Stimulated activated CD8-positive, alpha-beta memory T cell treated with anti-CD3 and anti-CD28 coated beads, Interleukin-2, amount 100 ng/mL, for 1 hour (primary cell): ENCODE measurements at regions not wholly inside any gene's neighbourhood (a gene's known extent, or its start where the extent isn't known, plus 50 kb on each side); places are given as distances from the start of the nearest gene placed in this dataset.

ENCODE experiments used
- DNase-seq, 2 donors: peaks; one replicate each; pipeline ENCODE4 v3.0.0-alpha.2; 2020; ENCODE audit warnings: low read depth in 2 of 2

DNA sequence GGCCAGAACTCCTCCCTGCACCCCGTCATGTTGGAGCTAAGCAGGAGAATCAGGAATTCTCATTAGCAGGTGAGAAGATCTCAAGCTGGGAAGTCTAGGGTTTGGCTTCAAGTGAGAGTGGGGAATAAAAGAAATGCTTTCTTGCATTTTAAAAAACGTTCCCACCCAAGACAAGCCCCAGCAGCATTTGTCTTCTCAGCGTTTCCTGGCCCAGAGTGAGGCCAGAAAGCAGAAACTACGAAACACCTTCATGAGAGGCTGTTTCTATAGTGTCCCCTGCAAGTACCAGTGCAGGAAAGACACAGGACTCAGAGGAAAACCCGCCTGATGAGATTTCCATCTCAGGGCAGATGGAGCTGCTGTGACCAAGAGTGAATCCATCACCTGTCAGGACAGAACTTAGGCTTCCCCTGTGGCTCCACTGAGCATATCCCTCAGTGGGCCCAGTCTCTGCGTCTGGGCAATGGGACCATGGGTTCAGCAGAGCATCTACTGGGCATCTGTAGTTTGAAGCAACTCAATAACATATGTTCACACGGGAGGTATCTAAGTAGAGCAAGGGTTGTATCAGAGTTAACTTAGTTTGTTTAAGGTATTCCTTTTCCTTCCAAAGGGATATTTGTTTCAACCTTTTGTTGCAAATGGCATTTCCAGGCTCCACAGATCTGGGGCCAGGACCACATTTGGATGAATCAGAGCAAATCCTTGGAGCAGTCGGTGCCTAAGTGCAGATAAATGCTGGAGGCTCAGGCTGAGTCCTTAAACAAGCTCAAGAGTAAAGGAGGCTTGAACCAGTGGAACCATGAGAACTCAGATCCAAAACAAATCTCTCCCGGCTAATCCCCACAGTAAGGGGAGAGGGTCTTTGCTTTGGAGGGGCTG, 548.3 kb downstream of the MIAT start:
- DNase-seq, result no peak

DNA sequence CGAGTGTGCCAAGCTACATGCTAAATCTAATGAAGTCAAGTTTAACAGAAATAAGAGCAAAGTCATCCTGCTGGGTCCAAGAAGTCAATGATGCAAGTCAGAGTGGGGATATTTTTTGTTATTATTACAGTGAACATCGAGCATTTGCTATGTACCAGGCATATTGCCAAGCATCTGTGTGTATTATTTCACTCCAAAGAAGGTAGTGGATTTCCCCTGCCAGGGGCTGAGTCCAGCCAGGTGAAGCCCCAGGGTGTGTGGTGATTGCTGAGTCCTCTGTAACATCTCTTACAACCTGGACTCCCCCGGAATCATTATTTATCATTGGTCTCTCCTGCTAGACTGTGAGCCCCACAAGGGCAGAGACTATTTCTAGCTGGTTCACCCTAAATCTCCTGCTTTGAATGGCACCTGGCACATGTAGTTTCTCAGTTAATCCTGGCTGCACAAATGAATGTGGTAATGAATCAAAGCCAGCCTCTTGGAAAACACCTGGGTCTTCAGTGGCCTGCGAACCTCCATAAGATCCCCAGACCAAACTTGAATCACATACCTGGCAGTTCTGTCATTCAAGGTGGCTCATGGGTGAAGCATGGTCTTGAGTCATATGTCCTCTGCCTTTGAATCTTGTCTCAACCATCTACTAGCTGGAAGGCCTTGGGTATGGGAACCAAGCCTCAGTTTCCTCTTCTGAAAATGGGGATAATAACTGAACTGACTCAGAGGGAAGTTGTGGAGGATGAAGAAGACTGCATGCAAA, 549.2 kb downstream of the MIAT start:
- DNase-seq, result no peak

DNA sequence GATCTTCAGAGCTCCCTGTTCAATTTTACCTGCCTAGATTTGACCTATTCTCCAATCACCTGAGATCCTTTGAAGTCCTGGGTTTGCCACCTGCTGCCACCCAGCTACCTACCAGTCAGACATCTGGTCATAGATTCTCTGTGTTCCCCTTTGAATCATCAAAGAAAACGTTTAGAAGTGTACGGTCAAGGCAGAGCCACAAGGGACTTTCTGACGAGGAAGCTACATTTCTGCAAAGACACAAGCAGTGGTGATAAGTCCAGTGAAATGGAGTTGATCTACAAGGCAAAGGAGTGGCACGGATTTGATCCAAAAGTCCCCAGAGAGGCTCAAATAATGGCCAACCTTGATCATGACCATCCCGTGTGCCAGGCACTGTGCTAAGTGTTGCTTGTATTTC, 549.9 kb downstream of the MIAT start:
- no peak for DNase-seq

DNA sequence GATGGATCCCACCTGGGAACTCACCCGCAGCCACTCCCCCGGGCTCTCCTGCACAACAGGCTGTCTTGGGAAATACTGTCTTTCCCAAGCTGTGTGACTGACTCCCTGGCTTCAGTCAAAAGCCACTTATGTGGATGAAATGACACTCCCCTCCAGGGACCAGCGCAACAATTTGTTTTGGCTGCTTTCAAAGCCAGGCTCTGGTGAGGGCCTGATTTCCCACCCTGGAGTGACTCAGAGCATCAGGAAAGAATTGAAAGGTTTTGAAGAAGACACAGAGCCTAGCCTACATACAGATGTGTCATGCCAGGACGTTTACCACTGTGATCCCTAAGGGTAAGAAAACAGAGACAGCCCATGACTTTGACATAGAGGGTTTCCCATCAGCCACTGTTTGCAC, 550.5 kb downstream of the MIAT start:
- DNase-seq, result no peak

DNA sequence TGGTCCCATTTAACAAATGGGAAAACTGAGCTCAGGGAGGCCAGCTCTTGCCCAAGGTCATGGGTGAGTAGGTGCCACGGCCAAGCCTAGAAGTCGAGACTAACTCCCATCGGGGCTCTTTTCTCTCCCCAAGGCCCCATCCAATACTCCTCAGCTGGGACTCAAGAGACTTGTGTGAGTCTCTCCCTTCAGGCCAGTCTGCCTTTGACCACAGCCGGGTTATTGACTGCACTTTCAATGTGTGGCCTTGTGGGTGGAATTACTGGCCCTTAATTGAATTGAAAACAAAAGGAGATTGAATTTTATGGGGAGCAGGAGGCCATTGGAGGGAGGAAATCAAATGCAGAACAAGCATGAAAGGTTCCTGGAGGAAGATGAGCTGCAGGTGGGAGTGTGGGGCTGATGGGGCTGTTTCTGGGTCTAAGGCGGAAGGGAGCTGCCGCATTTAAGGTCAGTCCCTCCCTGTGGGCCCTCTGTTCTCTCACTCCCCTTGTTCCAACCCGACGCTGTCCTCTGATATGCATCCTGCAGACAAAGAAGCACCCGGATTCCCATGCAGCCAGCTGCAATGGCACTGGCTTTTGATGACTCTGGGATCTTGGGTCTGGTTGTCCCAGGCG, 552.8 kb downstream of the MIAT start:
- DNase-seq, result no peak

DNA sequence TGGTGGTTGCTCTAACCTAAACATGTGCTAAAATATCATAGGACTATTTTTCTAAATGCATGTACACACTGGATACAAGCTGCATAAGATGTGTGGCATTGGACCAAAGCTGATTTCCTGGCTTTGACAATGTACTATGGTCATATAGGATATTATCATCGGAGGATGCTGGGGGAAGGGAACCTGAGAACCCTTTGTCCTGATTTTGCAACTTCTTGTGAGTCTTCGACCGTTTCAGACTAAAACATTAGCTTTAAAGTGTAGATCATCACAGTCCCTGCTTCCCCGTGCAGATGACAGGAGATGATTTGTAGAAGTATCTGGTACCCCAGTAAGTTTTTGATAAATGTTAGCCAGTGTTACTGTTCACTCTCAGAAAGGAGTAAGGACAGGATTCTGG, 554.7 kb downstream of the MIAT start:
- no peak for DNase-seq

DNA sequence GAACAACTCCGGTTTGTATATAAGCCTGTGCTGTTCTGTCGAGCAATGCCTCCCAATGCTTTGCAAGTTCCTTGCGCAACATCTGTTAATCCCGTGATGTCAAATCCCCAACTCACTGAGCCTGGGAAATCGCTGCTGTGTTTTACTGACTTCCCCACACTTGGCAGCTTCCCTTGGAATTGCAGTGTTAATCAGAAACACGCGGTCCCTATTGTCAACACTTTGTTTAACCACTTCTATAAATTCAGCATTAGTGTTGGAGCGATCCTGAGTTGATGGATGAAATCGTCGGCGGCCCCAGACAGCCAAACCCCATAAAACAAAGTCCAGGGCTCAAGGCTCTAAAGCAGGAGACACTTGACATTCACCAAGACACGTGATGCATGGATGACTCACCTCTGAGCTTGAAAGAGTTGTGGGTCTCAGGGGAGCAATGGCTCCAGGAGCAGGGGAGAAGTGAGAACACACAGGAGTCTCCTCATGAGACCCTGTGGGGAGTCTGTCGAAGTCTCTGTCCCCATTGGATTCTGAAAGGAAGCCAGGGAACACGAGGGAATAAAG, 555.3 kb downstream of the MIAT start:
- no peak for DNase-seq

DNA sequence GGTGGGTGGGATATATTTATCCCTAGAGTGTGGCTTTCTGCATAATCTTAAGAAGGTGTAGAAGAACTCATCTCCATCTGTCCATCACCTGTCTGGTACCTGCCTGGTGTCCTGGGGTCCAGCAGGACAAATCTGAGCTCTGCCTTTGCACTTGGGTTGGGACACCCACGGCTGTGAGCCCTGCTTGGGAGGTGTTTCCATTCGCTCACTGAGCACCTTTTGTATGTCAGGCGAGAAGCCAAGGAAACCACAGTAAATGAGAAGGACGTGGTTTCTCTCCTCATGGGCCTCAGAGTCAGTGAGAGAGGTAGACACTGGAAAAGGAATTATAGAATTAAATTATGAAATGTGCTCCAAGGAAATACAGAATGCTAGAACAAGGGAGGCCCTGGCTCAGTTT, 555.9 kb downstream of the MIAT start:
- DNase-seq, result no peak

DNA sequence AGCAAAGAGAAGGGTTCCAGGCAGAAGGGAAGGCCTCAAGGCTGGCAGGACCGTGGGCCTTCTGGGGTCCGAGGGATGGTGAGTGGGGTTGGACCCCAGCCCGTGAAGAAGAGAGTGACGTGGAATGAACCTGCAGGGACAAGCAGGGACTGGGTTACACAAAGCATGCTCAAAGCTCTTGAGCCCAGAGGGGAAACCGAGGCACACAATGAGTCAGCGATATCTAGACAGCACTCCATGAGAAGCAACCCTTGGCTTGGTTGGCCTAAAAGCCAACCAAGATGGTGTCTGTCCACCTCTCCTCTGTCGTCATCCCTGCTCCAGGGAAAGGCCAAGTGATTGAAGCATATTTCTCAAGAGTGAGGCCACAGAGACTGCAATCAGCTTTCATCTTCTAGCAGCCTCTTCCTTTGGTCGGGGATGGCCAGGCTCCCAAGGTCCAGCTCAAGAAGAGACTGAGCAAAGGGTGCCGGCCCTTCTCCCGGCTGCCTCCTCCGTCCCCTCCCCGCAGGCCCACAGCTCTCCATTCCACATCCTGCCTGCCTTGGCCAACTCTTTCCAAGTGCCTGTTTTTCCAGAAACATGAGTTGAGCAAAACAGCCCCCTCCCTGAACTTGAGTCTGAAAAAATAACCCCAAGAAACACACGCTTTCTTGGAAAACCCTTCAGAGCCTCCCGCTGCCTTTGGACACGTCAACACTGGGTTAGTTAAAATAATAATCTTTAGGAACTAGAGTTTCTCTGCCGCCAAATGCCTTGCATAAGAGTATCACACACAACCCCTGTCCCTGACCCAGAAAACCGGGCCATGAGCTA, 556.6 kb downstream of the MIAT start:
- no peak for DNase-seq

DNA sequence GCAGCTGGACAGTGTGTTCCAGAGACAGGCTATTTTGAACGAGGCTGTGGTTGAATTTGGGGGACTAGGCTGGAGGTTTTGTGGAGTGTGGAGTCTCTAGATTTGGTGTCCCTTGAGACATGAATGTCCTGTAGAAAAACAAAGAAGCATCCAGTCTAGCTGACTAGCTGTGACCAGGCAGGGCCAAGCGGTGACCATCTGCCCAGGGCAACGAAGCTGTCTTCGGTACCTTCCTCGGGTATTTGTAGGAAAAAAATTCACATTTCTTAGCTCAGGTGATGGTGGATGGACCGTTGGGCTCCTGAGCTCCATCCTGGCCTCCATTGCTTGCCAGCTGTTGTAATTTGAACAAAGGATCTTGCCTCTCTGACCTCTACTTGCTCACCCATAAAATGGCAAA, 557.3 kb downstream of the MIAT start:
- no peak for DNase-seq

DNA sequence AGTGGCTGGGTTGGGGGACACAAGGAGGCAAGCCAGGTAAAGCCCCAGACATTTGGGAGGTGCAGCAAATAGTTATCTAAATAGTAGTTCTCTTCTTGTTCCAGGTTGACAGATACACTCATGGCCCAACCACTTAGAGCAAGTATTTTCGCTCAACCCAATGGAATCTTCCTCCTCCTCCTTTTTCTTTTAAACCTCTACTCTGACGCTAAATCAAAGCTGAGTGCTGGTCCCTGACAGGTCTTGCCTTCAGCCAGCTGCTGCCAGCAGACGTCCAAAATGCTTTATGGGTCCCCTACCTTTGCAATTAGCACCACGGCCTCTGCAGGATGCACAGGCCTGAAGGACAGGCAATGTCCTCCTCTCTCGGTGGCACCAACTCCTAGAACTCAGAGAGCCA, 558.5 kb downstream of the MIAT start:
- DNase-seq, result no peak

DNA sequence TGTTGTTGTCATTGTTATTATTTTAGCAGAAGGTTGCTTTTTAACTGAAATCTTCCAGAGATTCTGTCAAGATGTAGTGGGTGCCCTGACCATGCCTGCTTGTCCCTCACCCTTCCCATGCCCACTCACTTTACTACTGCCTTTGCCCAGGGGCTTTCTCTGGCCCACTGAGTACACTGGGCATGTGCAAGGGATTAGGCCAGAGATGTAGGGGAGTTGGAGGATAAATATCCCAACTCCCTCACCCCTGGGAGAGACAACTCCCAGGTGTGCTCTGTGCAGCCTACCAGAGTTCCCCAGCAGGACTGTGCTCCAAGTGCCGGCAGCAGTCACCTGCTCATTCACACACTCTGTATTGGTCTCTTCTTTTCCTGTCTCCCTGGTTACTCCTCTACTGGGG, 559.1 kb downstream of the MIAT start:
- DNase-seq, result no peak

DNA sequence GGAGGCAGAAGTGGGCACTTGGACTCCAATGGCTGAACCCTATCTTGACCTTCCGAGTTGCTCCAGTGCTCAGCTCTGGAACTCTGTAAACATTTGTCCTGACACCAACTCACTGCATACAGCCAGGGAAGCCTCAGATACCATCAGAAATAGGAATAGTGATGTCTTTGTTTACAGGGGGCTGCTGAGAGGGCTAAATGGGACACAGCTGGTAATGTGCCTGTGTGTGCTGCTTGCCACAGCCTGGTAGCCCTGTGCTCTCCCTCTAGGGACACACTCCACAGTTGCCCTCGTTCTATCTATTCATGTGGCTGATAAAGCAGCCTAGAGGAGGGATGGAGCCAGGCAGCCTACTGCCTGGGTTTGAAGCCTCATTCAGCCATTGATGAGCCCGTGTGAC, 559.8 kb downstream of the MIAT start:
- no peak for DNase-seq

DNA sequence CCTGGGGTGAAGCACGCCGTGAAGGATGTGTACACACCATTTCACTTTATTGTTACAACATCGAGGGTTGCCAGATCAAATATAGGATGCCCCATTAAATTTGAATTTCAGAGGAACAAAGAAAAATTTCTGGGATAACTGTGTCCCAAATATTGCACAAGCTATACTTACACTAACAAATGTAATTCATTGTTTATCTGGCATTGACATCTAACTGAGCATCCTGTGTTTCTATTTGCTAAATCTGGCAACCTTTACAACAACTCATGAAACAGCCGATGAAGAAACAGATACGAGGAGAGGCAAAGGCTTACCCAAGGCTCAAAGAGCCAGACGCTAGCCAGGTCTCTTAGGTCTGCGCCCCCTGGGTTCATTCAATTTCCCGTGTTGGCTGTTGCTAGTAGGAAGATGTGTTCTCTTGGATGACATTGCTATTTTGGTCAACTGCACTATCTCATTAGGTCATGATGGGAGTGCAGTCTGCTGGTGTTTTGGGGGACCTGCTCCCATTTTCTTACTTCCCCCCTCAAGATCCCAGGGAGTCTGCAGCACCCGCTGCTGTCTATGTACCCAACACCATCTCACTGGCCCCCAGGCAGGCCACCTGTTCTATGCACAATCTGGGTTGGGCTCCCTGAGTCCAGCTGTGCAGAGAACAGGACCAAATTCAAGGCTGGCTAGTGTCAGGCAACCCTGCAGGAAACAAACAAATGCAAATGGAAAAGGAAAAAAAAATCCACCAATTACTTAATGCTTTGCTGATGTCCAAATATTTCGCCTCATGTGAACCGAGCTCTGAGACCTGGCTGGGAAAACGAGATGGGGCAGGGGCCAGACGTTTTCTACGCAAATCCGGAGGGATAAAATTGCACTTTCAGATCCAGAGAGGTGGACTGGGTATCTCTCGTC, 560.9 kb downstream of the MIAT start:
- DNase-seq, result no peak

DNA sequence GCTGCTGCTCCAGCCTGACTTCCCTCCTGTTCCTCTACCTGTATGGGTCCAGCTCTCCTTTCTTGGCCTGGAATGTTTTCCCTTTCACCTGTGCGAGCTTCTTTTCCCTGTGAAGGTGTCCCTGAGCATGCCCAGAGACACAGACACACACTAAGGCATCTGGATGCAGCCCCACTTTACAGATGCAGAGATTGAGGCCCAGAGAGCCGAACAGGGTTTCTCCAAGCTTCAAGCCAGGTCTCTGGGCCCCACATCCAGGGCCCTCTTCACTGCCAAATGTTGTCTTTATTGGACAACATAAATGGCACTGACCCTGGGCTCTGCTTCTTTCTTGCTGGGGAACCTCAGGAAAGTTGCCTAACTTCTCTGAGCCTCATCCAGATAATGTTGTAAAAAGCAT, 561.6 kb downstream of the MIAT start:
- DNase-seq, result no peak

DNA sequence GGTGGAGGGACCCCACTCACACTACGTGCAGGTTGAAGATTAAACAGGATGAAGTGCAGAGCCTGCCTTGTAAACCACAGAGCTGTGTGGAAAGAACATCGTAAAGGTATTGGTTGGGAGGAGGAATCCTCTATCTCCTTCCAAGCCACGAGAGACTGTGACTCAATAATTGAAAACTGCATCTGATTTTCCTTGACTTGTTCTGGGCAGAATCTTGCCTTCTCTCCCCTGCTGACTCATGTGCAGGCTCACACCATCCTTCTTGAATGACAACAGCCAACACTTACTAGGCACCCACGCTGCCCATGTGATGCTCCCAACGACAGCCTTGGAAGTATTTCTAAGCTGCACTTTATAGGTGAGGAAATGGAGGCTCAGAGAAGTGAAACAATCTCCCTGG, 563.0 kb downstream of the MIAT start:
- DNase-seq, result no peak

DNA sequence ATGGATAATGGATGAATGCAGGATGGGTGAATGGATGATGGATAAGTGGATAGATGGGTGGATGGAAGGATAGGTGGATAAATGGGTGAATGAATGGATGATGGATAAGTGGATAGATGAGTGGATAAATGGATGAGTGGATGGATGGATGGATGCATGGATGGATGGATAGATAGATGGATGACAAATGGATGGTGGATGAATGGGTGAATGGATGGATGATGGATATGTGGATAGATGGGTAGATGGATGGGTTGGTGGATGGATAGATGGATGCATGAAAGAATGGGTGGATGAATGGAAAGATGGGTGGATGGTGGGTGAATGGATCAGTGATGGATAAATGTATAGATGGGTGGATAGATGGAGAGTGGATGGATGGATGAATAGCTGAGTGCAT, 564.8 kb downstream of the MIAT start:
- no peak for DNase-seq

DNA sequence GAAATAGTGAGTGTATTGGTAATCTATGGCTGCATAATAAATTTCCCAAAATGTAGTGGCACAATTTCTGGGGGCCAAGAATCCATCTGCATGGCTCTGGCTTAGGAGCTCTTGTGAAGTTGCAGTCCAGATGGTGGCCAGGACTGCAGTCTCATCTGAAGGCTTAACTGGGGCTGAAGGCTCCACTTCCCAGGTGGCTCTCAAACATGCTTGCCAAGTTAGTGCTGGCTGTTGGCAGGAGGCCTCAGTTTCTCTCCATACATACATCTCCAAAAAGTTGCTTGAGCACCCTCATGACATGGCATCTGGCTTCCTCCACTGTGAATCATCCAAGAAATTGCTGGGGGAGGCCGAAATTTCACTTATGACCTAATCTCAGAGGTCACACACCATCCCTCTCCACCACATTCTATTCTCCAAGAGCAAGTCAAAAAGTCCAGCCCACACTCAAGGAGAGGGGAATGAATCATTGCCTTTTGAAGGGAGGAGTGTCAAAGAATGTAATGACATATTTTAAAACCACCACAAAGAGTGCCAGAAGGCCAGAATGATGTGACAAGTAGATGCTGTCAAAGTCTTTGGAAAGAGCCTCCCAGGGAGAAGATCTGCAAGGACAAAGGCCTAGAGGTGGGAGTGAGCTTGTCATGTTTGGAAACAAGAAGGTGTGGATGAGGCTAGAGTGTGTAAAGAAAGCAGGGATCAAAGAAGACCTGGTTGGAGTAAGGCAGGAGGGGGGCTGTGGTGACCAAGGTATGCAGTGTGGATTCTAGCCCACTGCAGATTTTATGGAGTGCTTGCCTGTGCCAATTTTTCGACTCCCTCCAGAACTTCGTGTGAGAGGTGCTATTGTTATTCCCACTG, 566.2 kb downstream of the MIAT start:
- no peak for DNase-seq

DNA sequence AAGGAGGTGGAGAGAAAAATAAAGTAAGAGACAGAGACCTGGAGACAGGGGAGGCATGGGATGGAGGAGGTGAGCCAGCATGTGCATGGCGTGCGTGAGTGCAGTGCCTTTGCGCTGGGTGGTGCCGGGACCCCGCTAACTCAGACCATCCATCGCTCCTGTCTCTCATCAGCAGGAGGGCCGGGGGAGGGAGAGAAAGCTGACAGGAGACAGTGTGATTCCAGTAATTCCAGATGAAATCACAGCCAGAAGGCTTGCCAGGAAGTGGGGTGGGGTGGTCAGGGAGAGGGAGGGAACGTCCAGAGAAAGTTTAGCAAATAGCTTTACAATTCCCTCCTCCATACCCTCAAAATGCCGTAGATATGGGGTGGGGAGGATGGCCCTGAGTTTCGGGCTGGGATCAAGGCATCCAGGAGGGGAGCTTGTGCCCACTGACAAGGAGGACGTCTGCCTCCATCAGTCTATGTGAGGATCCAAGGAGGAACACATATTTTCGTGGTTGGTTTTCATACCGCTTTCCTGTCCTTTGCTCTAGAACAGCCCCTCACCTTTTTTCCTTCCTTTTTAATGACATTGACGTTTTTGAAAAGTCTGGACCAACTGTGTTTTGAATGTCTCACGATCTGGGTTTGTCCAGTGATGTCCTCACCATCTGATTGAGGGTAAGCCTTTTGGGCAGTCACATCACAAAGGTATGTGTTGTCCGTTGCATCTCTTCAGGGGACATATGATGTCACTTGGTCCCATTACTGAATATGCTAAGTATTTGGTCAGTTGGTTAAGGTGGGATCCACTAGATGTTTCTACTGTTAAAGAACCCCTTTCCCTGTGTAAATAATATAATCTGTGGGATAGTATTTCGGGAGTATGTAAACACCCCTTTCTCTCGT, 567.3 kb downstream of the MIAT start:
- DNase-seq, result no peak
